GM12878 (cell line): ENCODE measurements at regions not wholly inside any gene's neighbourhood (a gene's known extent, or its start where the extent isn't known, plus 50 kb on each side); places are given as distances from the start of the nearest gene placed in this dataset.

Source experiments
- CHD2 ChIP-seq: IDR thresholded peaks from 2 replicates; pipeline ENCODE4 v1.6.1; 2011; ENCODE audit warnings: low read depth, low read length, improper control_type of control experiment, borderline replicate concordance
- CREM ChIP-seq: IDR thresholded peaks from 2 replicates; pipeline ENCODE4 v1.6.1; 2014; ENCODE audit warnings: antibody characterized with exemption, low read depth
- CTCF ChIP-seq, 3 experiments: IDR thresholded peaks in 2 of 3; conservative IDR thresholded peaks in 1 of 3; 2 replicates each; pipeline ENCODE4 v1.5.1; 2011; ENCODE audit warnings: low read depth in 3 of 3, low read length in 3 of 3, mild to moderate bottlenecking in 3 of 3, control low read depth in 2 of 3, moderate library complexity in 2 of 3, inconsistent platforms in 1 of 3, mixed read lengths in 1 of 3; ENCODE audit not compliant: control insufficient read depth in 2 of 3, insufficient read depth in 1 of 3; ENCODE audit errors: extremely low read depth in 1 of 3
- EP300 ChIP-seq, 2 experiments: fragments of 150-350 bp in 1 of 2; IDR thresholded peaks; 2 replicates each; pipeline ENCODE4 v1.6.1; 2011 to 2012; ENCODE audit warnings: low read depth in 2 of 2, low read length in 2 of 2, borderline replicate concordance in 1 of 2, improper control_type of control experiment in 1 of 2, inconsistent platforms in 1 of 2; ENCODE audit not compliant: control insufficient read depth in 1 of 2
- FOXM1 ChIP-seq: IDR thresholded peaks from 2 replicates; pipeline ENCODE4 v1.6.1; 2012; ENCODE audit warnings: low read depth, mild to moderate bottlenecking, inconsistent platforms, low read length, moderate library complexity
- GABPA ChIP-seq: IDR thresholded peaks from 2 replicates; pipeline ENCODE4 v1.6.1; 2014; ENCODE audit warnings: antibody characterized with exemption, low read depth, mild to moderate bottlenecking, inconsistent platforms
- HDAC2 ChIP-seq: fragments of 200-600 bp; sonication (generic); IDR thresholded peaks from 2 replicates; pipeline ENCODE4 v1.6.1; 2017
- MYC ChIP-seq: IDR thresholded peaks from 2 replicates; pipeline ENCODE4 v1.6.1; 2011; ENCODE audit warnings: mild to moderate bottlenecking, low read length, moderate library complexity, inconsistent platforms; ENCODE audit not compliant: insufficient read depth, insufficient replicate concordance, insufficient read length, severe bottlenecking
- PBX3 ChIP-seq: IDR thresholded peaks from 2 replicates; pipeline ENCODE4 v1.6.1; 2011; ENCODE audit warnings: mild to moderate bottlenecking, low read depth, low read length, moderate library complexity; ENCODE audit not compliant: insufficient replicate concordance
- SMAD1 ChIP-seq: fragments of 450-650 bp; IDR thresholded peaks from 2 replicates; pipeline ENCODE4 v1.6.1; 2018; ENCODE audit warnings: mild to moderate bottlenecking, low read depth; ENCODE audit not compliant: partially characterized antibody
- YY1 ChIP-seq: IDR thresholded peaks from 2 replicates; pipeline ENCODE4 v1.6.1; 2011; ENCODE audit warnings: low read depth, mild to moderate bottlenecking, low read length

- TF ChIP-seq CTCF (IDR thresholded peaks at IDR 0.05 in 2 of 3, conservative IDR thresholded peaks at IDR 0.05 in 1 of 3; ENCODE audit: control insufficient read depth in 2 of 3, extremely low read depth in 1 of 3, insufficient read depth in 1 of 3, low read depth in 3 of 3, low read length in 3 of 3), result no peak
- no peak for TF ChIP-seq HDAC2
- no peak for TF ChIP-seq SMAD1
- no peak for TF ChIP-seq PBX3
- no peak for TF ChIP-seq GABPA
- no peak for TF ChIP-seq FOXM1
- no peak for TF ChIP-seq EP300 (IDR thresholded peaks at IDR 0.05; ENCODE audit: borderline replicate concordance in 1 of 2, control insufficient read depth in 1 of 2, low read depth in 2 of 2, low read length in 2 of 2)
- no peak for TF ChIP-seq MYC
- no peak for TF ChIP-seq YY1
- no peak for TF ChIP-seq CHD2
- no peak for TF ChIP-seq CREM
These were observed 273.8 kb downstream of the PTBP2 start for GRCh38 chr1:96995351-96995750.
